GM19239 (cell line): ENCODE measurements at regions not wholly inside any gene's neighbourhood (a gene's known extent, or its start where the extent isn't known, plus 50 kb on each side); places are given as distances from the start of the nearest gene placed in this dataset.
"Not testable (repeated sequence)": the region's sequence is repeated elsewhere in the genome, so short reads cannot be mapped to it uniquely, and the experiment has no call there.

Source experiments
- DNase-seq: peaks from one replicate; pipeline ENCODE4 v3.0.0; 2011; ENCODE audit warnings: low spot score; ENCODE audit not compliant: insufficient read length
- FAIRE-seq: peaks from 2 replicates; lab custom pipeline; 2011; peaks lifted over from hg19 to GRCh38; lab: Jason Lieb, UNC

- no peak for DNase-seq
Measured at GRCh38 chr10:9081961-9082360, 1027.5 kb downstream of the GATA3 start.

GRCh38 chr10:9091530-9092093 lies 1037.1 kb downstream of the GATA3 start:
- no peak for DNase-seq
- no peak for FAIRE-seq

More at GRCh38 chr10:9081961-9082360, 1027.5 kb downstream of the GATA3 start:
- FAIRE-seq = no peak

GRCh38 chr10:9096288-9096687 lies 1041.8 kb downstream of the GATA3 start:
- DNase-seq = no peak
- no peak for FAIRE-seq

GRCh38 chr10:9097206-9097990 lies 1042.9 kb downstream of the GATA3 start:
- DNase-seq = no peak
- no peak for FAIRE-seq

- FAIRE-seq = no peak
- DNase-seq = no peak
Measured at GRCh38 chr10:9097991-9098306, 1043.5 kb downstream of the GATA3 start.

- DNase-seq = no peak
- no peak for FAIRE-seq
Measured at GRCh38 chr10:9102026-9102425, 1047.5 kb downstream of the GATA3 start.

- no peak for DNase-seq
- FAIRE-seq = no peak
Measured at GRCh38 chr10:9103301-9103700, 1048.8 kb downstream of the GATA3 start.

- FAIRE-seq (no peak), DNase-seq (no peak)
Measured at GRCh38 chr10:9111976-9112375, 1057.5 kb downstream of the GATA3 start.

GRCh38 chr10:9126728-9127127 lies 1072.2 kb downstream of the GATA3 start:
- DNase-seq = no peak
- FAIRE-seq = no peak

GRCh38 chr10:9137368-9137767 lies 1082.9 kb downstream of the GATA3 start:
- DNase-seq = no peak
- FAIRE-seq = no peak

- FAIRE-seq, DNase-seq: not testable (repeated sequence)
Measured at GRCh38 chr10:9138829-9139228, 1084.3 kb downstream of the GATA3 start.

- FAIRE-seq (no peak), DNase-seq (no peak)
Measured at GRCh38 chr10:9140373-9140772, 1085.9 kb downstream of the GATA3 start.

- DNase-seq (no peak), FAIRE-seq (no peak)
Measured at GRCh38 chr10:9147475-9147874, 1093.0 kb downstream of the GATA3 start.

- DNase-seq = no peak
- no peak for FAIRE-seq
Measured at GRCh38 chr10:9149134-9149533, 1094.6 kb downstream of the GATA3 start.

GRCh38 chr10:9153057-9153456 lies 1098.6 kb downstream of the GATA3 start:
- FAIRE-seq, DNase-seq: not testable (repeated sequence)

- FAIRE-seq (no peak), DNase-seq (no peak)
Measured at GRCh38 chr10:9157656-9158055, 1103.2 kb downstream of the GATA3 start.

GRCh38 chr10:9158675-9159074 lies 1104.2 kb downstream of the GATA3 start:
- FAIRE-seq (no peak), DNase-seq (no peak)

- no peak for FAIRE-seq
Measured at GRCh38 chr10:9160275-9160674, 1105.8 kb downstream of the GATA3 start.

GRCh38 chr10:9163699-9164098 lies 1109.2 kb downstream of the GATA3 start:
- DNase-seq (no peak), FAIRE-seq (no peak)

More at GRCh38 chr10:9160275-9160674, 1105.8 kb downstream of the GATA3 start:
- DNase-seq = no peak

GRCh38 chr10:9166770-9167169 lies 1112.3 kb downstream of the GATA3 start:
- no peak for DNase-seq
- no peak for FAIRE-seq

- DNase-seq (no peak), FAIRE-seq (no peak)
Measured at GRCh38 chr10:9172276-9172675, 1117.8 kb downstream of the GATA3 start.

- FAIRE-seq (no peak), DNase-seq (no peak)
Measured at GRCh38 chr10:9175200-9175599, 1120.7 kb downstream of the GATA3 start.
